H9 (cell line): ENCODE measurements at regions not wholly inside any gene's neighbourhood (a gene's known extent, or its start where the extent isn't known, plus 50 kb on each side); places are given as distances from the start of the nearest gene placed in this dataset.

Experiments
- DNase-seq: peaks from one replicate; pipeline ENCODE4 v3.0.0-alpha.2; 2017
- H2AFZ ChIP-seq: one replicate; pipeline ENCODE4 v1.6.1; 2013; ENCODE audit warnings: mild to moderate bottlenecking, low read length, control low read depth, moderate library complexity
- H2AK5ac ChIP-seq: 2 replicates; pipeline ENCODE4 v1.6.1; 2013; ENCODE audit warnings: low read length, control low read depth, mixed read lengths; ENCODE audit not compliant: insufficient read length
- H2BK120ac ChIP-seq: one replicate; pipeline ENCODE4 v1.6.1; 2013; ENCODE audit warnings: low read depth, mild to moderate bottlenecking, low read length, control low read depth, inconsistent platforms; ENCODE audit not compliant: poor library complexity, severe bottlenecking
- H2BK12ac ChIP-seq: 2 replicates; pipeline ENCODE4 v1.6.1; 2013; ENCODE audit warnings: low read length, control low read depth, mixed read lengths, low read depth; ENCODE audit not compliant: insufficient read length
- H2BK15ac ChIP-seq: 2 replicates; pipeline ENCODE4 v1.6.1; 2013; ENCODE audit warnings: low read depth, low read length, control low read depth
- H2BK20ac ChIP-seq: one replicate; pipeline ENCODE4 v1.6.1; 2013; ENCODE audit warnings: low read depth, mild to moderate bottlenecking, low read length, control low read depth, inconsistent platforms; ENCODE audit not compliant: poor library complexity, severe bottlenecking
- H2BK5ac ChIP-seq: 2 replicates; pipeline ENCODE4 v1.6.1; 2013; ENCODE audit warnings: low read length, control low read depth, mixed read lengths; ENCODE audit not compliant: insufficient read length
- H3K14ac ChIP-seq: 2 replicates; pipeline ENCODE4 v1.6.1; 2013; ENCODE audit warnings: low read length, control low read depth; ENCODE audit not compliant: insufficient read depth
- H3K18ac ChIP-seq: 2 replicates; pipeline ENCODE4 v1.6.1; 2013; ENCODE audit warnings: low read depth, mild to moderate bottlenecking, mixed read lengths, low read length, control low read depth; ENCODE audit not compliant: insufficient read length
- H3K23ac ChIP-seq: 2 replicates; pipeline ENCODE4 v1.6.1; 2013; ENCODE audit warnings: low read length, control low read depth, mixed read lengths, low read depth; ENCODE audit not compliant: insufficient read length
- H3K23me2 ChIP-seq: 2 replicates; pipeline ENCODE4 v1.6.1; 2013; ENCODE audit warnings: low read depth, mild to moderate bottlenecking, mixed read lengths, low read length, control low read depth; ENCODE audit not compliant: insufficient read length, poor library complexity, severe bottlenecking
- H3K27ac ChIP-seq: 2 replicates; pipeline ENCODE4 v1.5.1; 2013; ENCODE audit warnings: low read length, control low read depth, mixed read lengths, low read depth; ENCODE audit not compliant: insufficient read length
- H3K27me3 ChIP-seq: 2 replicates; pipeline ENCODE4 v1.6.1; 2013; ENCODE audit warnings: low read length, control low read depth, inconsistent platforms; ENCODE audit not compliant: insufficient read depth
- H3K4ac ChIP-seq: 2 replicates; pipeline ENCODE4 v1.6.1; 2013; ENCODE audit warnings: low read depth, mild to moderate bottlenecking, control low read depth, inconsistent platforms, low read length, moderate library complexity
- H3K4me1 ChIP-seq: 2 replicates; pipeline ENCODE4 v1.6.1; 2013; ENCODE audit warnings: low read length, control low read depth, inconsistent platforms; ENCODE audit not compliant: insufficient read depth
- H3K4me2 ChIP-seq: 2 replicates; pipeline ENCODE4 v1.6.1; 2013; ENCODE audit warnings: low read length, control low read depth, mixed read lengths; ENCODE audit not compliant: insufficient read length, insufficient read depth
- H3K56ac ChIP-seq: 2 replicates; pipeline ENCODE4 v1.6.1; 2013; ENCODE audit warnings: low read depth, mild to moderate bottlenecking, mixed read lengths, low read length, control low read depth; ENCODE audit not compliant: insufficient read length
- H3K79me1 ChIP-seq: 2 replicates; pipeline ENCODE4 v1.6.1; 2013; ENCODE audit warnings: low read depth, mild to moderate bottlenecking, moderate library complexity, low read length, control low read depth, inconsistent platforms; ENCODE audit not compliant: insufficient read depth, poor library complexity, severe bottlenecking
- H3K79me2 ChIP-seq: 2 replicates; pipeline ENCODE4 v1.6.1; 2013; ENCODE audit warnings: low read length, control low read depth, inconsistent platforms; ENCODE audit not compliant: insufficient read depth
- H3K9ac ChIP-seq: 2 replicates; pipeline ENCODE4 v1.6.1; 2013; ENCODE audit warnings: low read length, control low read depth, mixed read lengths; ENCODE audit not compliant: insufficient read length; ENCODE audit errors: extremely low read depth
- H3K9me3 ChIP-seq: one replicate; pipeline ENCODE4 v1.6.1; 2013; ENCODE audit warnings: low read depth, low read length, inconsistent platforms; ENCODE audit not compliant: control insufficient read depth
- H3T11ph ChIP-seq: one replicate; pipeline ENCODE4 v1.6.1; 2013; ENCODE audit warnings: mild to moderate bottlenecking, low read length, control low read depth, inconsistent platforms
- H4K20me1 ChIP-seq: one replicate; pipeline ENCODE4 v1.6.1; 2013; ENCODE audit not compliant: control insufficient read depth, insufficient read length, insufficient read depth
- H4K5ac ChIP-seq: 2 replicates; pipeline ENCODE4 v1.6.1; 2013; ENCODE audit warnings: low read depth, mild to moderate bottlenecking, mixed read lengths, low read length, control low read depth; ENCODE audit not compliant: insufficient read length
- H4K8ac ChIP-seq: replicated peaks from 2 replicates; pipeline ENCODE4 v1.6.1; 2013; ENCODE audit warnings: low read length, control low read depth, mixed read lengths, low read depth; ENCODE audit not compliant: insufficient read length
- H4K91ac ChIP-seq: 2 replicates; pipeline ENCODE4 v1.6.1; 2013; ENCODE audit warnings: low read depth, mild to moderate bottlenecking, moderate library complexity, mixed read lengths, low read length, control low read depth; ENCODE audit not compliant: insufficient read length
- H3K27ac Mint-ChIP-seq, 3 experiments: 2 replicates in 2 of 3; 3 replicates in 1 of 3; pipeline ENCODE4 v1.8.0; 2020 to 2021; ENCODE audit warnings: mixed read lengths in 3 of 3, mild to moderate bottlenecking in 1 of 3, moderate library complexity in 1 of 3
- H3K27me3 Mint-ChIP-seq: 2 replicates; pipeline ENCODE4 v1.8.0; 2021; ENCODE audit warnings: low read depth, mild to moderate bottlenecking, moderate library complexity, mixed read lengths
- H3K36me3 Mint-ChIP-seq, 3 experiments: 2 replicates in 2 of 3; 3 replicates in 1 of 3; pipeline ENCODE4 v1.8.0; 2020 to 2021; ENCODE audit warnings: low read depth in 3 of 3, mixed read lengths in 3 of 3; ENCODE audit not compliant: insufficient read depth in 1 of 3
- H3K4me1 Mint-ChIP-seq, 2 experiments: 2 replicates each; pipeline ENCODE4 v1.8.0; 2020; ENCODE audit warnings: mixed read lengths in 2 of 2
- H3K4me3 Mint-ChIP-seq, 2 experiments: 2 replicates in 1 of 2; 3 replicates in 1 of 2; pipeline ENCODE4 v1.8.0; 2020 to 2021; ENCODE audit warnings: mild to moderate bottlenecking in 2 of 2, mixed read lengths in 2 of 2, moderate library complexity in 1 of 2
- H3K9me3 Mint-ChIP-seq, 2 experiments: 2 replicates in 1 of 2; 3 replicates in 1 of 2; pipeline ENCODE4 v1.8.0; 2020; ENCODE audit warnings: mild to moderate bottlenecking in 2 of 2, mixed read lengths in 2 of 2, moderate library complexity in 1 of 2
- WGBS: extraction: QIAGEN DNeasy Blood & Tissue Kit; methylation state at CpG from one replicate; pipeline ENCODE4 v1.1.7; 2013; ENCODE audit warnings: missing lambda C conversion rate, low lambda C conversion rate, mixed read lengths; ENCODE audit not compliant: insufficient read length; ENCODE audit errors: extremely low coverage; 5-methylcytosine and 5-hydroxymethylcytosine counted together
- TF ChIP-seq, protein P1 (sequence below): fragments of 200-600 bp; sonication (generic); conservative IDR thresholded peaks from 3 replicates; pipeline ENCODE4 v1.8.0; 2021; ENCODE audit warnings: antibody characterized with exemption, mild to moderate bottlenecking

DNA sequence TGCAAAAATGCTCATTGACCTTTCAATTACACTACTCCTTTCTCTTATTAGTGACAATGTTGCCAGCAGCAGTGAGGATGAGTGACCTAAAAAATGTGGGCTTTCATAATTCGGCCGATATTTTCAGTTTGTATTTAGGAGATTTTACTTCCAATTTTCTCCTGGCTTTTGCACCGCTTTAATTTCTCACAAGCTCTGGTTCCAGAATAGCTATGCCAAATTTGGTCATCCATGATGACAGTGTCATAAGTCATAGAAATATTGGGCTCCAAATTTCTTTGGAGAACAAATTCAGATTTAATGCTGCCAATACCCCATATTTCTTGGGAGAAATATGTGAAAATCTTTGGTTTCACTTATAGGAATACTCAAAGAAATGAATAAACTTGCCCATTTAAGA is 187.7 kb upstream of the HCCS start:
- H2BK120ac ChIP-seq, result no peak overlapping the region
- Mint-ChIP-seq H3K36me3 (peaks cover 0 to 5% (median 3%) of the 10 kb centered on the region in 3 experiments; a peak in 5 of 7 replicates), H3K4me3 (no peak overlapping the region), H3K27me3 (peaks cover 2% of the 10 kb centered on the region; the same call in 1 of the 2 replicates), H3K9me3 (peaks cover 64 to 68% of the 10 kb centered on the region in 2 experiments), H3K27ac (no peak overlapping the region), H3K4me1 (no peaks in the 10 kb centered on the region)
- H3T11ph ChIP-seq, result no peak overlapping the region
- H3K27ac ChIP-seq, result no peak overlapping the region
- no peak overlapping the region for H2AK5ac ChIP-seq
- H3K9ac ChIP-seq, result no peak overlapping the region
- H4K91ac ChIP-seq, result no peak overlapping the region
- H2BK20ac ChIP-seq, result no peak overlapping the region
- H4K5ac ChIP-seq, result no peak overlapping the region
- H2BK5ac ChIP-seq, result no peak overlapping the region
- no CpG with 5 or more reads among the region's 3 CpGs for WGBS
- DNase-seq, result no peak
- H4K20me1 ChIP-seq, result no peaks in the 10 kb centered on the region
- H4K8ac ChIP-seq, result no peak overlapping the region
- no peak overlapping the region for H3K18ac ChIP-seq
- no peaks in the 10 kb centered on the region for H3K9me3 ChIP-seq
- H3K56ac ChIP-seq, result no peak overlapping the region
- no peak overlapping the region for H3K23ac ChIP-seq
- no peak overlapping the region for H3K4me2 ChIP-seq
- TF ChIP-seq, protein P1, sequence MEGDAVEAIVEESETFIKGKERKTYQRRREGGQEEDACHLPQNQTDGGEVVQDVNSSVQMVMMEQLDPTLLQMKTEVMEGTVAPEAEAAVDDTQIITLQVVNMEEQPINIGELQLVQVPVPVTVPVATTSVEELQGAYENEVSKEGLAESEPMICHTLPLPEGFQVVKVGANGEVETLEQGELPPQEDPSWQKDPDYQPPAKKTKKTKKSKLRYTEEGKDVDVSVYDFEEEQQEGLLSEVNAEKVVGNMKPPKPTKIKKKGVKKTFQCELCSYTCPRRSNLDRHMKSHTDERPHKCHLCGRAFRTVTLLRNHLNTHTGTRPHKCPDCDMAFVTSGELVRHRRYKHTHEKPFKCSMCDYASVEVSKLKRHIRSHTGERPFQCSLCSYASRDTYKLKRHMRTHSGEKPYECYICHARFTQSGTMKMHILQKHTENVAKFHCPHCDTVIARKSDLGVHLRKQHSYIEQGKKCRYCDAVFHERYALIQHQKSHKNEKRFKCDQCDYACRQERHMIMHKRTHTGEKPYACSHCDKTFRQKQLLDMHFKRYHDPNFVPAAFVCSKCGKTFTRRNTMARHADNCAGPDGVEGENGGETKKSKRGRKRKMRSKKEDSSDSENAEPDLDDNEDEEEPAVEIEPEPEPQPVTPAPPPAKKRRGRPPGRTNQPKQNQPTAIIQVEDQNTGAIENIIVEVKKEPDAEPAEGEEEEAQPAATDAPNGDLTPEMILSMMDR, result no peak
- peaks cover 3% of the 10 kb centered on the region for H3K4me1 ChIP-seq
- no peak overlapping the region for H2BK12ac ChIP-seq
- H3K79me2 ChIP-seq, result no peaks in the 10 kb centered on the region
- no peak overlapping the region for H2AFZ ChIP-seq
- H3K4ac ChIP-seq, result no peak overlapping the region
- no peaks in the 10 kb centered on the region for H3K79me1 ChIP-seq
- H2BK15ac ChIP-seq, result no peak overlapping the region
- H3K14ac ChIP-seq, result no peak overlapping the region
- no peaks in the 10 kb centered on the region for H3K27me3 ChIP-seq
- no peaks in the 10 kb centered on the region for H3K23me2 ChIP-seq
